ENCODE measurements at regions not wholly inside any gene's neighbourhood (a gene's known extent, or its start where the extent isn't known, plus 50 kb on each side); places are given as distances from the start of the nearest gene placed in this dataset.
"Not testable (repeated sequence)": the region's sequence is repeated elsewhere in the genome, so short reads cannot be mapped to it uniquely, and the experiment has no call there.

DNA sequence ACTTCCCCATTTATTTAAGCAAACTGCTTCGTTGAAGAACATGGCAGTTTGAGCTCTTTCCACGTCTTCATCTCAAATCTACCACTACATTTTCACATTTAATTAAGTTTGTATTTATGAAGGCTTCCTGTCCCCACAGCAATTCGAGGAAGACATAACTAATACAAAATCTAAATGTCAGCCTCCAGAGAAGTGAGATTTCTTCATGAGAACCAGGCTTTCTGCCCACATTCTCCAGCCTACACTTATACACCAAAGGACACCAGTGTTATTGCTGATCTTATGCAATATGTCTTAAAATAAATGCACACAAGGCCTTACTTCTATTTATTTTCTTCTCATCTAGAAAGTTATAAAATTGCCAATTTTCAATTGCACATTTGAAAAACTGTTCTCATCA, 1209.3 kb upstream of the FAM98A start:
- Histone ChIP-seq H3K36me3 (ENCODE audit: control insufficient read depth, insufficient read depth, low read length) (no peaks in the 10 kb centered on the region), H3K4me3 (replicated peaks; ENCODE audit: low read depth, low read length) (no peak overlapping the region), H3K27me3 (replicated peaks; ENCODE audit: control insufficient read depth, insufficient read depth, low read length) (no peaks in the 10 kb centered on the region)
- DNase-seq (ENCODE audit: extremely low read depth, insufficient read length): no peak
- TF ChIP-seq, protein P1, sequence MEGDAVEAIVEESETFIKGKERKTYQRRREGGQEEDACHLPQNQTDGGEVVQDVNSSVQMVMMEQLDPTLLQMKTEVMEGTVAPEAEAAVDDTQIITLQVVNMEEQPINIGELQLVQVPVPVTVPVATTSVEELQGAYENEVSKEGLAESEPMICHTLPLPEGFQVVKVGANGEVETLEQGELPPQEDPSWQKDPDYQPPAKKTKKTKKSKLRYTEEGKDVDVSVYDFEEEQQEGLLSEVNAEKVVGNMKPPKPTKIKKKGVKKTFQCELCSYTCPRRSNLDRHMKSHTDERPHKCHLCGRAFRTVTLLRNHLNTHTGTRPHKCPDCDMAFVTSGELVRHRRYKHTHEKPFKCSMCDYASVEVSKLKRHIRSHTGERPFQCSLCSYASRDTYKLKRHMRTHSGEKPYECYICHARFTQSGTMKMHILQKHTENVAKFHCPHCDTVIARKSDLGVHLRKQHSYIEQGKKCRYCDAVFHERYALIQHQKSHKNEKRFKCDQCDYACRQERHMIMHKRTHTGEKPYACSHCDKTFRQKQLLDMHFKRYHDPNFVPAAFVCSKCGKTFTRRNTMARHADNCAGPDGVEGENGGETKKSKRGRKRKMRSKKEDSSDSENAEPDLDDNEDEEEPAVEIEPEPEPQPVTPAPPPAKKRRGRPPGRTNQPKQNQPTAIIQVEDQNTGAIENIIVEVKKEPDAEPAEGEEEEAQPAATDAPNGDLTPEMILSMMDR (IDR thresholded peaks at IDR 0.05; ENCODE audit: insufficient read depth, low read length, poor library complexity, severe bottlenecking): no peak

DNA sequence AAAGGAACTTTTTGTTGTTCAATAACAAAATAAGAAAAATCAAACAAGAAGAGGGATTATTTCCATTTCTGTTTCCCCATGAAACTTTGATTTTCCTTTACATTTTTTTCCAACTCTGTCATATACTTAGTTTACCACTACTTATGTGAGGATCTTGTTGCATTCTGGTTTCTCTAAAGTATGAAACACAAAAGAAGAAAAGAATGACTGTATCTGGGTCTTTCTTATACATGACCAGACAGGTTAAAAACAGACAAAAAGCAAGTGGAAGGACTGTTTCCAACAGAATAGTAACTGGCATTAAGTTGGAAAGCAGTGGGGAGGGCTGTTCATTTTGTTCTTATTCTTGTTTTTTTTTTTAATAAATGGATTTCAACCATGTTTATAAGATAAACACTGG, 1207.8 kb upstream of the FAM98A start:
- TF ChIP-seq, protein P1 (IDR thresholded peaks at IDR 0.05; ENCODE audit: insufficient read depth, low read length, poor library complexity, severe bottlenecking): no peak

DNA sequence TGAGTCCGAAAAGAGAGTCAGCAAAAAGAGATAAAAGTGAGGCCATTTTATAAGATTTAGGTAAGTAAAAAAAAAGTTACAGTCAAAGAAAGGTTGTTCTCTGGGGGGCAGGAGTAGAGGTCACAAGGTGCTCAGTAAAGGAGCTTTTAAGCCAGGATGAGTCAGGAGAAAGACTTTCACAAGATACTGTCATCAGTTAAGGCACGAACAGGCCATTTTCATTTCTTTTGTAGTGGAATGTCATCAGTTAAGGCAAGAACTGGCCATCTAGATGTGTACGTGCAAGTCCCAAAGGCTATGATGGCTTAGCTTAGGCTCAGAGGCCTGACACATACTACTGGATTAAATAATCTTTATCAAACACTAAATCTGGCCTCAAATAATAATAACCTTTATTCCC, 1207.3 kb upstream of the FAM98A start:
- TF ChIP-seq, protein P1 (IDR thresholded peaks at IDR 0.05; ENCODE audit: insufficient read depth, low read length, poor library complexity, severe bottlenecking): no peak
- Histone ChIP-seq H3K27me3 (replicated peaks; ENCODE audit: control insufficient read depth, insufficient read depth, low read length) (no peaks in the 10 kb centered on the region), H3K36me3 (ENCODE audit: control insufficient read depth, insufficient read depth, low read length) (no peaks in the 10 kb centered on the region), H3K4me3 (replicated peaks; ENCODE audit: low read depth, low read length) (no peak overlapping the region)
- DNase-seq (ENCODE audit: extremely low read depth, insufficient read length): no peak

More for the DNA sequence above, 1207.8 kb upstream of the FAM98A start:
- no peak overlapping the region for H3K4me3 ChIP-seq (replicated peaks; ENCODE audit: low read depth, low read length)
- H3K36me3 ChIP-seq (ENCODE audit: control insufficient read depth, insufficient read depth, low read length): no peaks in the 10 kb centered on the region
- no peak for DNase-seq (ENCODE audit: extremely low read depth, insufficient read length)
- no peaks in the 10 kb centered on the region for H3K27me3 ChIP-seq (replicated peaks; ENCODE audit: control insufficient read depth, insufficient read depth, low read length)

DNA sequence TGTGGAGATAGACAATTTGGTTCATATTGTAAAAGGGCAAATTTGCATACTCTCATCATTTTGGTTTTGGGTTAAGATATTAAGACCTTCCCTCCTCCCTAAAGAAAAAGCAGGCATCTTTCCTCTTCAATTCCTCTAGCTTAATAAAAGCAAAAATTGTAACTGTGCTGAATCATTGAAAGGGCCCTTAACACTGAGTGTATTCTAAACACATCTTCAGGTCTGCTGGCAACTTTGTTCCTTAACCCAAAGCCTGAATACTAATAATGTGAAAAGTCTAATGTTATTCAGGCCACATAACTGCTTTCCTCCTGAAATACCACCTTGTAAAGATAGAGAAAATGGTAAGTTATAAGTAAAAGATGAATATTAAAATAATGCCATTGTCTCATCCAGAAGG, 1200.5 kb upstream of the FAM98A start:
- Histone ChIP-seq H3K27me3 (replicated peaks; ENCODE audit: control insufficient read depth, insufficient read depth, low read length) (no peaks in the 10 kb centered on the region), H3K4me3 (replicated peaks; ENCODE audit: low read depth, low read length) (no peak overlapping the region), H3K36me3 (ENCODE audit: control insufficient read depth, insufficient read depth, low read length) (no peaks in the 10 kb centered on the region)
- DNase-seq (ENCODE audit: extremely low read depth, insufficient read length): no peak
- TF ChIP-seq, protein P1 (IDR thresholded peaks at IDR 0.05; ENCODE audit: insufficient read depth, low read length, poor library complexity, severe bottlenecking): no peak

DNA sequence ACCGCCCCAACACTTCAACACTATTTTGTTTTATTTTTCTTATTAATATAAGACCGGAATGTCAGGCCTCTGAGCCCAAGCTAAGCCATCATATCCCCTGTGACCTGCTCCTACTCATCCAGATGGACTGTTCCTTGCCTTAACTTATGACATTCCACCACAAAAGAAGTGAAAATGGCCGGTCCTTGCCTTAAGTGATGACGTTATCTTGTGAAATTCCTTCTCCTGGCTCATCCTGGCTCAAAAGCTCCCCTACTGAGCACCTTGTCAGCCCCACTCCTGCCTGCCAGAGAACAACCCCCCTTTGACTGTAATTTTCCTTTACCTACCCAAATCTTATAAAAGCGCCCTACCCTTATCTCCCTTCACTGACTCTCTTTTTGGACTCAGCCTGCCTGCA, 1196.5 kb upstream of the FAM98A start:
- H3K27me3 ChIP-seq (replicated peaks; ENCODE audit: control insufficient read depth, insufficient read depth, low read length); H3K36me3 ChIP-seq (ENCODE audit: control insufficient read depth, insufficient read depth, low read length); H3K4me3 ChIP-seq (replicated peaks; ENCODE audit: low read depth, low read length); DNase-seq (ENCODE audit: extremely low read depth, insufficient read length): not testable (repeated sequence)

DNA sequence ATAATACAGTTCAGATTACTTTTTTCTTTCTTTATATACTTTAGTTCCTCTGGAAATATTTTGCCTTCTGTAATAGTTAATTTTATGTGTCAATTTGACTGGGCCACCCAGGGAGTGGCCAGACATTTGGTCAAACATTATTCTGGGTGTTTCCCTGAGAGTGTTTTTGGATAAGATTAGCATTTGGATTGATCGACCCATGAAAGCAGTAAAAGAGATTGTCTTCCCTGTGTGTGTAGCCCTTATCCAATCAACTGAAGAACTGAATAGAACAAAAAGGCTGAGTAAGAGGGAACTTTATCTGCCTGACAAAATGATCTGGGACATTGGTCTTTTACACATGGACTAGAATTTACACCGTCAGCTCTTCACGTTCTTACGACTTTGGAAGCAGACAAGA, 1190.1 kb upstream of the FAM98A start:
- no peak for DNase-seq (ENCODE audit: extremely low read depth, insufficient read length)
- Histone ChIP-seq H3K4me3 (replicated peaks; ENCODE audit: low read depth, low read length) (no peak overlapping the region), H3K36me3 (ENCODE audit: control insufficient read depth, insufficient read depth, low read length) (no peaks in the 10 kb centered on the region), H3K27me3 (replicated peaks; ENCODE audit: control insufficient read depth, insufficient read depth, low read length) (no peaks in the 10 kb centered on the region)
- TF ChIP-seq, protein P1 (IDR thresholded peaks at IDR 0.05; ENCODE audit: insufficient read depth, low read length, poor library complexity, severe bottlenecking): no peak

All from GM06990 (cell line).